ENCODE measurements at regions not wholly inside any gene's neighbourhood (a gene's known extent, or its start where the extent isn't known, plus 50 kb on each side); places are given as distances from the start of the nearest gene placed in this dataset.

DNA sequence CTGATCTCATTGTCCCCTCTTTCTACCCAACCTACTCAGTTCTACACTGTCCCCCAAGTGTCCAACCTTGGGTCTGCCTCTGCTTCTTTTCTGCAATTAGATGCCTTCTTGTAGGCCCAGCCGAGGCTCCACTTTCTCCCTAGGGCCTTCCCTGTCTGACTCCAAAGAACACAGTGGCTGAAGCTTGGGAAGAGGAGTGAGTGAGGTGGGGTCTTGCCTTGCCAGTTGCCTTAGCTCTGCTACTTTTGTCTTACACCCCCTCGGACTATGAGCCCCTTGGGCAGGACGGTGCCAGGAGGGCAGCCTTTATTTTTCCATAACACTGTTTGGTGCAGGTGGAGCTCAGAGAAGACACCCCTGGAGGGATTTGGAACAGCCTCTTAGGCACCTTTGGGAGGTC is 345.1 kb downstream of the CYP26B1 start:
- H2AFZ ChIP-seq (ENCODE audit: low read length): no peak overlapping the region
- no peak overlapping the region for H3K4me2 ChIP-seq (ENCODE audit: insufficient read depth in 1 of 2, low read depth in 2 of 2, low read length in 2 of 2)
- 87% methylated on average over 3 of the region's 3 CpGs; no CpG with 5 or more reads in 1 of the 2 experiments for WGBS, 2 experiments (ENCODE audit: extremely low coverage in 1 of 2, insufficient coverage in 1 of 2, insufficient read length in 1 of 2, insufficient replicate concordance in 2 of 2, low coverage in 1 of 2, low lambda C conversion rate in 2 of 2, missing lambda C conversion rate in 1 of 2)
- H3K4ac ChIP-seq (replicated peaks; ENCODE audit: insufficient read length, low read depth, low read length): no peak overlapping the region
- no peak overlapping the region for H2BK12ac ChIP-seq (ENCODE audit: low read depth, low read length)
- H4K8ac ChIP-seq (ENCODE audit: extremely low read depth, insufficient read depth, low read length): no peak overlapping the region
- H3K79me1 ChIP-seq (ENCODE audit: low read depth, low read length): no peaks in the 10 kb centered on the region
- ChIA-PET CTCF (ENCODE audit: partially characterized antibody) (interaction anchor here (0.6 to 14.8 kb wide), 37 partner anchors 9 to 523 kb away, joined by 3 to 386 read pairs (median 6); no protein-coding TSS in a partner anchor), POLR2A (ENCODE audit: partially characterized antibody) (no interaction called here)
- H4K5ac ChIP-seq (ENCODE audit: insufficient read length, low read depth, low read length): no peak overlapping the region
- no peak overlapping the region for H3K18ac ChIP-seq (ENCODE audit: extremely low read depth, low read length)
- no peaks in the 10 kb centered on the region for H3K36me3 ChIP-seq (ENCODE audit: control insufficient read depth in 2 of 4, insufficient read depth in 4 of 4, low read length in 3 of 4)
- no peak for DNase-seq (ENCODE audit: low read depth in 1 of 2, low spot score in 2 of 2)
- H3K9ac ChIP-seq (replicated peaks in 1 of 4; ENCODE audit: extremely low read depth in 1 of 4, low read depth in 3 of 4, low read length in 3 of 4): no peak overlapping the region
- H3K56ac ChIP-seq (replicated peaks; ENCODE audit: insufficient read length, low read depth, low read length): no peak overlapping the region
- H3K23ac ChIP-seq (ENCODE audit: insufficient read length): no peak overlapping the region
- H2BK20ac ChIP-seq (ENCODE audit: low read length): no peak overlapping the region
- no peaks in the 10 kb centered on the region for H3K9me3 ChIP-seq (ENCODE audit: insufficient read depth in 2 of 2, low read depth in 1 of 2, low read length in 1 of 2)
- H4K20me1 ChIP-seq (replicated peaks in 1 of 2; ENCODE audit: control insufficient read depth in 1 of 2, insufficient read depth in 2 of 2, low read length in 2 of 2): no peaks in the 10 kb centered on the region
- FAIRE-seq: no peak
- no peaks in the 10 kb centered on the region for H3K79me2 ChIP-seq (ENCODE audit: control insufficient read depth in 1 of 2, insufficient read depth in 2 of 2, low read length in 2 of 2)
- no peak overlapping the region for H3K27ac ChIP-seq (ENCODE audit: low read depth, low read length)
- no peak overlapping the region for H2BK15ac ChIP-seq (ENCODE audit: low read length)
- no peak overlapping the region for H3K14ac ChIP-seq (ENCODE audit: insufficient read length)
- H3K4me1 ChIP-seq (replicated peaks in 1 of 4; ENCODE audit: control insufficient read depth in 3 of 4, insufficient read depth in 4 of 4, low read length in 3 of 4): no peaks in the 10 kb centered on the region
- H2BK5ac ChIP-seq (ENCODE audit: low read depth, low read length): no peak overlapping the region
- H3K27me3 ChIP-seq (replicated peaks in 1 of 4; ENCODE audit: control insufficient read depth in 3 of 4, extremely low read depth in 1 of 4, insufficient read depth in 3 of 4, low read length in 3 of 4): no peaks in the 10 kb centered on the region; a peak in 1 of 7 replicates
- no peak overlapping the region for H2AK5ac ChIP-seq (ENCODE audit: low read depth, low read length)
- no peak overlapping the region for H2BK120ac ChIP-seq (replicated peaks; ENCODE audit: low read depth, low read length)
- H4K91ac ChIP-seq (replicated peaks; ENCODE audit: insufficient read length, low read length): no peak overlapping the region
- H3K23me2 ChIP-seq (ENCODE audit: low read depth, low read length): peaks cover 2% of the 10 kb centered on the region; the same call in 1 of the 2 replicates
- H3K4me3 ChIP-seq (ENCODE audit: extremely low read depth in 1 of 4, insufficient read depth in 2 of 4, low read depth in 3 of 4, low read length in 4 of 4): no peak overlapping the region
- TF ChIP-seq POLR2AphosphoS5 (IDR thresholded peaks at IDR 0.05; ENCODE audit: low read depth, low read length) (no peak), JUND (IDR thresholded peaks at IDR 0.05; ENCODE audit: low read length) (no peak), RXRA (IDR thresholded peaks at IDR 0.05; ENCODE audit: insufficient read depth, low read depth, low read length) (no peak), TEAD4 (IDR thresholded peaks at IDR 0.05; ENCODE audit: low read depth, low read length) (no peak), BRCA1 (IDR thresholded peaks at IDR 0.05; ENCODE audit: low read depth, low read length) (no peak), NRF1 (IDR thresholded peaks at IDR 0.05; ENCODE audit: low read depth, low read length) (no peak), MAFK (IDR thresholded peaks at IDR 0.05; ENCODE audit: low read depth, low read length) (no peak), CTBP2 (IDR thresholded peaks at IDR 0.05; ENCODE audit: borderline replicate concordance, insufficient read depth, insufficient read length, low read length) (no peak)
- TF ChIP-seq, protein P1, sequence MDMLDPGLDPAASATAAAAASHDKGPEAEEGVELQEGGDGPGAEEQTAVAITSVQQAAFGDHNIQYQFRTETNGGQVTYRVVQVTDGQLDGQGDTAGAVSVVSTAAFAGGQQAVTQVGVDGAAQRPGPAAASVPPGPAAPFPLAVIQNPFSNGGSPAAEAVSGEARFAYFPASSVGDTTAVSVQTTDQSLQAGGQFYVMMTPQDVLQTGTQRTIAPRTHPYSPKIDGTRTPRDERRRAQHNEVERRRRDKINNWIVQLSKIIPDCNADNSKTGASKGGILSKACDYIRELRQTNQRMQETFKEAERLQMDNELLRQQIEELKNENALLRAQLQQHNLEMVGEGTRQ (IDR thresholded peaks at IDR 0.05; ENCODE audit: low read length): no peak
- TF ChIP-seq, protein P2, sequence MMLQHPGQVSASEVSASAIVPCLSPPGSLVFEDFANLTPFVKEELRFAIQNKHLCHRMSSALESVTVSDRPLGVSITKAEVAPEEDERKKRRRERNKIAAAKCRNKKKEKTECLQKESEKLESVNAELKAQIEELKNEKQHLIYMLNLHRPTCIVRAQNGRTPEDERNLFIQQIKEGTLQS (IDR thresholded peaks at IDR 0.05; ENCODE audit: insufficient read depth, low read depth, low read length): no peak
- TF ChIP-seq, protein P3, sequence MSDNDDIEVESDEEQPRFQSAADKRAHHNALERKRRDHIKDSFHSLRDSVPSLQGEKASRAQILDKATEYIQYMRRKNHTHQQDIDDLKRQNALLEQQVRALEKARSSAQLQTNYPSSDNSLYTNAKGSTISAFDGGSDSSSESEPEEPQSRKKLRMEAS (IDR thresholded peaks at IDR 0.05): no peak
- TF ChIP-seq, protein P4, sequence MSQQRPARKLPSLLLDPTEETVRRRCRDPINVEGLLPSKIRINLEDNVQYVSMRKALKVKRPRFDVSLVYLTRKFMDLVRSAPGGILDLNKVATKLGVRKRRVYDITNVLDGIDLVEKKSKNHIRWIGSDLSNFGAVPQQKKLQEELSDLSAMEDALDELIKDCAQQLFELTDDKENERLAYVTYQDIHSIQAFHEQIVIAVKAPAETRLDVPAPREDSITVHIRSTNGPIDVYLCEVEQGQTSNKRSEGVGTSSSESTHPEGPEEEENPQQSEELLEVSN (IDR thresholded peaks at IDR 0.05): no peak
